GM19351 (cell line): ENCODE measurements at regions not wholly inside any gene's neighbourhood (a gene's known extent, or its start where the extent isn't known, plus 50 kb on each side); places are given as distances from the start of the nearest gene placed in this dataset.
A peak's percentile ranks its signal among the peaks of the same experiment; 100 is the strongest.

Source experiments
- ATAC-seq: cut with Tn5 transposase; IDR thresholded peaks from one replicate; pipeline ENCODE4 v1.9.1; 2021; ENCODE audit warnings: mild to moderate bottlenecking, moderate library complexity; ENCODE audit not compliant: unreplicated experiment

DNA sequence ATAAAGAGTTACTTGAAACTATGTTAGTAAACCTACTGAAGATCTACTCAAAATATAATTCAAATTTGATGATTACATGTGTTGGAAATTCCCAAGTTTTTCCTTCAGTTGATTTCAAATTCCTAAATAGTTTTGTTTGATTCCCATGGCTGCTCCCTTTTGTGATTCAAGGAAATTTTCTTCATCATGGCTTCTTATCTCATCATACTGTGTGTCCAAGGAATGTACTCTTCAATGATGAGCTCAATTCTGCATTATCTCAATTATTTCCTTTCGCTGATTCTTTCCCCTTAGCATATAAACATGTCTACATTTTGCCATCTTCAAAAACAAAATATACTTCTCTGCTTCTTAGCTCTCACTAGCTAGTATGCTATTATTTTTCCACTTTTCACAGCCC lies 460.4 kb upstream of the NAALADL2 start:
- no peak for ATAC-seq

DNA sequence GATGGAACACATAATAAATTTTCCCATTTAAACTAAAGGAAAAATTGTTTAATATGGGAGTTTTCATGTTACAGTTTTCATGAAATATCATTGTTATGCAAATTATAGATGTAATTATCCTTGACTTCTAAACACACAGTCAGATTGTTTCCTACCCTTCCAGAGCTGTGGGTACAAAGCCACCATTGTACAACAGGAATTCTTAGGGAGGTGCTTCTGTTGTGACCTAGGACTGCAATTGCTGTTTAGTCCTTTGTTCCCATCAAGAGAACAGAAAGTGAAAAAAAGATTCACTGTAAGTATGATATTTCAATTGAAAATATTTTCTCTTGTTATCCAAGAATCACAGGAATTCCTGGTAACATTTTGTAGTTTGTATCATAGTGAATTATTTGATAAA lies 455.3 kb upstream of the NAALADL2 start:
- ATAC-seq: no peak

DNA sequence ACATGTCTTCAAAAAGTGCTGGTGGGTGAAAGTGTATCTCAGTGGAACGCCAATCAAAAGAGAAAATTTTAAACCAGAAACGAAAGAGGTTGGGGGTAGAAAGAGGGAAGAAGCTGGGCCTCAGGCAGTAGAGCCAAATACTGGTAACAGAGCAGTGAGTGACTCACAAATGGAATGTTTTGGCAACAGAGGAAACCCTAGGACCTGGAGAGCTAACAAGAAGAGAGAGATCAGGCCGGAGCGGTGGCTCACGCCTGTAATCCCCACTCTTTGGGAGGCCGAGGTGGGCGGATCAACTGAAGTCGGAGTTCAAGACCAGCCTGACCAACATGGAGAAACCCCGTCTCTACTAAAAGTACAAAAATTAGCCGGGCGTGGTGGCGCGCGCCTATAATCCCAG lies 450.8 kb upstream of the NAALADL2 start:
- ATAC-seq: no peak

DNA sequence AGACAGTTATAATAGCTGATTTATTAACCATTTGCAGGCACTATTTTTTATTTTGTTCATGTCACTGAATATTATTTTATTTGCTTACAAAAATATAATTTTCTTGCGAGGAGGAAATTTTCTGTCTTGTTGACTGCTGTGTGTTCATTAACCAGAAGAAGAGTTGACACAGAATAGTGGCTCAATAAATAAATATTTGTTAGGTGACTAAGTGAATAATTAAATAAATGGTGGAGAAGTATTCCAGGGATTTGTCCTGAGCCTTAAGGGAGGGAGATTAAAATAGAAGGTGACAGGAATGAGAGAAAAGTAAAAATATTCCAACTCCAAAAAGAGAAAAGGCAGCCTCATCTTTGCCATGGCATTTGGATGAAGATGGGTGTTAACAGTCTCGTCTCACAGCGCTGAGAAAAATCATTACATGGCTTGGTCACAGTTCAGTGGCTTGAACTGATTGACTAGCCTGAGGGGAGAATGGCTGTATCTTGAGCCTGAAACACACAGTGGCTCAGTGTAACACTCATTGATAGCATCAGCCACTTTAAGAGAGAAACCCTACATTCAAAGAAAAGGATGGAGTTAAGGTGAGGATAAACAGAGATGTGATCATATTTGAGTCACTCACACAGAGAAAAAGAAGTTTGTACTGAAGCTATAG lies 449.9 kb upstream of the NAALADL2 start:
- ATAC-seq: no peak

DNA sequence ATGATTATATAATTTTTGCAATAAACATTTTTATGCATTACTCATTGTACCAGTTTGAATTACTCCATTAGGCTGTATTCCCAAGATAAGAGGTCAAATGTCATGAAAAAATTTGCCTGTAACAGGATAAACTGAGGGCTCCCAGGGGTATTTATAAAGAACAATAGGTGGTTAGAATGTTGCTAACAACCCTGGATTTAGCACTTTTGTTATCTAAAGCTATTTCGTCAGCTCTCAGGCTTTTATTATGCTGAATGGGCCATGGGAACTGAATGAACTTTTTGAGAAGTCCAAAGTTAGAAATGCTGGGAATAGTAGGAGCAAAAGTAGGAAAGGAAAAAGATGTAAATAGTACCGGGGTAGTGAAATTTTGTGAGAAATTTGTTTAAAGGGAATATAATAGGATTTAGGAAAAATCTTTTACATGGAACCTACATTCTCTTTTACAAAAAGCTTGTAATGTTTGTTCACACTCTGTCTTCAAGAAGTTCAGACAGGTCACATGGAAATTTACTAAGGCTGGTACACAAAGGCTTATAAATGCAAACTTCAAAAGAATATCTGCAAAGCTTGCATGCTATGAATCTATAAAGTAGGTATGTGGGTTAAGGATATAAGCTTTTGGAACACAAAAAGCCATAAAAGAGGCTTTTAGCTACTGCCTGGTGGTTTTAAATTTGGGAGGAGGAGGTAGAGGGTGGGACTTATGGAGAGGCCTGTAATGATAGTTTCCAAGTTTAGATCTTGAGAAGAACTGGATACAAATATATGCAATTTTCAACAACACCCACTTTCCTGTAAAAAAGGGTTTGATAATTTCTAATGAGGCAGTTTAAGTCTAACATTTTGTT lies 445.8 kb upstream of the NAALADL2 start:
- no peak for ATAC-seq

DNA sequence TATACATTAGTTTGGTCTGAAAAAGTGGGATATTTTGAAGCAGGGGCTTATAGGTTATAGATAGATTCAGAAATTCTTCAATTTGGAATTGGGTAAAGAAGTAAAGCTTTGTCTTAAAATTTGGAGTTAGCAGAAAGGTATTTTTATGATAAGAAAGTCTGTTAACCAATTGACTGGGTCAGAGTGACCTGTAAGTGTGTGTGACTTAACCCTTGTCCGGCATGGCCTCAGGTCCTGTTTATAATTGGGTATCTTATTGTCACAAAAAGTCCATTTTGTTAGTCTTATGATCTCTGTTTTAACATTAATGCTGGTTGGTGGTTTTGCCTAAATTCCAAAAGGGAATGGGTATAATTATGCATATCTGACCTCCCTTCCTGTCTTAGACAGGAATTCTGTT lies 444.2 kb upstream of the NAALADL2 start:
- no peak for ATAC-seq

DNA sequence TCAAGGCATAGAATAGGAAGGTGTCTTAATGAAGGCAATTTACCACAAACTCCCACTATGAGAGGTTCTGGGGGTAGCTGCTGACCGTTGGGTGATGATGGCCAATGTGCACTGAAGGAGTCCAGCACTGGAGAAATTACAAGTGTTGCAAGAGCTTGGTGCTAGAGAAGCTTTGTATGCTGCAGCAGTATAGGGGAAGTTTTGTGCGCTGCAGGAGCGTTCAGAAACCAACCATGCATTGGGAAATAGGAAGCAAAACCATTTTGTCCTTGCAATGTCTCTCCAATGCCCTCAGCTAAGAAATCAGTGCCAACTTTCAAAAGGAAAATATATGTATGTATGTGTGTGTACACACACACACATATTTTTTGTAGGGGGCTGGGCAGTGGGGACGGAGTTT lies 441.6 kb upstream of the NAALADL2 start:
- ATAC-seq: no peak

DNA sequence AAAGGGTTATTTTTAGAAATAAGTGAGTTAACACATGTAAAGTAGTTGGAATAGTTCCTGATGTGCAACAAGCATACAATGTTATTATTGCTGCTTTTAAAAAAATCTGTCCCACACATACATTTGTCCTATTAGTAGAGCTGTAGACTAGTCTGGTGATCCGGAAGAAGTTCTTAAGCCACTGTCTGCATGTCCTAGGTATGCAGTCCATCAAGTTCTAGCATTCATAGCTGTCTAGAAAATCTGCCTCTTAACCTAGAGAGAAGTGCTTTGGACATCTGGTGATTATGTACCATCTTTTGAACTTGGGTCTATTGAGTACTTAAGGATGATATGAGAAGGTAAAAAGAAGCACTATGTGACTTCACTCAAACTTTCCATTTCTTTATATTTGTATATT lies 439.9 kb upstream of the NAALADL2 start:
- no peak for ATAC-seq

DNA sequence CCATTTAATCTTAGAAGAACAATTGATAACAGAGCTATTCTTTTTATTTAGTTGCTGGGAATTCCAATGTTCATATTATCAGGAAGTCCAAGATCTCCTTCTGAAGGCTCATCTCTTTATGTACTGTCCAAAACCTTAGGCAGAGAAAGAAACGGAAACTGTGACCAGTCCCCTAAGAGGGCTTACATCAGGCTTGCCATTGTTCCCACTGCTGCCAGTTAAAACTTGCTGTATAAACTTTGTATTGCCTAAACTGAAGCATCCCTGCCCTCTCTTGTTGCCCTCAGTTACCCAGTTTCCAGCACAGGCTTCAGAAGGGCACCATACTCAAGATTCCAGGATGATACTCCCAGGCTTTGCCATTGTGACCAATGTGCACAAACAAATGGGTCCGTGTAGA lies 435.2 kb upstream of the NAALADL2 start:
- no peak for ATAC-seq

DNA sequence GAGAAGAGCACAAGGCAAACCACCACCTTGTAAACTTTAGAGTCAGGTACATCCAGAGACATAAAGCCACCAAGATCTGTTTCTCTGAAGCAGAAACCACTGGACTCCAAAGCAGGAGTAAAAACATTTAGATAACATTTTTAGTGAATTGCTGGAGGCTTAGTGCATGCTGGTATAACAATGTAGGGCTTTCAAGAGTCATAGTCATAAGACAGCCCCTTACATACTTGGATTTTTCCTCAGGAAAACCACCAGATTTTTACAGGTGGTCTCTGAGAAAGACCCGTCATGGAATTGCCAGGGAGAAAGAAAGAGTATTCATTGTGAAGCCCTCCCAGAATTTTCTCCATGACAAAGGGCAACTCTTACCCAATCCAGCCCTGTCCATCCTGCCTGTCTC lies 434.5 kb upstream of the NAALADL2 start:
- no peak for ATAC-seq

DNA sequence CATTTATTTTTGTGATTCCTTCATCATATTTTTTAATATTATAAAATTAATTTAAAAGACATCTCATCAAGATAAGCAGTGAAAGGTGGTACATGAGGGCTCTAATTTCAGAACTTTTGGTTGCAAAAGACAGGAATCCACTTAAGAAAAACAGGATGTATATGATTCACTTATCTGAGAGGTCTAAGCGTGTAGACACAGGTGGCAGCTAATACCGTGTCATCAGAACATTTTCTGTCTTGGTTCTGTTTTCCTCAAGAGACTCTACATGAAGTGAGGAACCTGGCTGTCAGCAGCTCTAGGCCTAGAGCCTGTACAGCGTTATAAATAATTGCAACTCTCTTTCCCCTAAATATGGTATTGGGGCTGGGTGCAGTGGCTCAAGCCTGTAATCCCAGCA lies 433.7 kb upstream of the NAALADL2 start:
- ATAC-seq: no peak

DNA sequence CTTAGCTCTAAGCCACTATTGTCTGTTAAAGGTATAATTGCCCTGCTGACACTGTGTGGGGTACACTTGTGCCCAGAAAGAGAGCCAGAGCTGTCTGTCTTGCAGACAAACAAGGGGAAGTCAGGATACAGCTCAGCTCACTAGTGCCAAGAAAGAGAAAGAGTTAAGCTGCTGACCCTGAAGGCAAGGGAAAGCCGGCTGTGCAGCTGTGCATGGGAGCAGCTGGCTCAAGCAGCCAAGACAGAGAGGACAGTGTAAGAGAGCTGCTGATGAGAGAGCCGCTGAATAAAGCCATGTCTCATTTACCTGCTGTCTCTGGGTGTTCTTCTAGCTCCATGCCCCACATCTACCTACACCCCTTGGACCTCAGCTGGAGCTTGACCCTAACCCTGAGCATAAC lies 428.1 kb upstream of the NAALADL2 start:
- no peak for ATAC-seq

DNA sequence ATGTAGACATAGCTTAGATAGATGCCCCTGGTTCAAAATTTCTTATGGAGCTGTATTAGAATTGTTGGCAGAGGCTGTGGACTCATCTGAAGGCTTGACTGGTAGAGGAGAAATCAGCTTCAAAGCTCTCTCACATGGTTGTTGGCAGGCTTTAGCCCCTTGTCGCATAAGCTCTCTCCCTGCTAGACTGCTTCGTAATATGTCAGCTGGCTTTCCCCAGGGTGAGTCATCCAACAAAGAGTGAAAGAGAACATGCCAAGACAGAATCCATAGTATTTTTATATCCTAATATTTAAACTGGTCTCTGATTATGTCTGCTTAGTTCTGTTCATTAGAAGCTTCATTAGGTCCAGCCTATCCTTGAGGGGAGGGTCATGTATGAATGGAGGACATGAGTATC lies 427.4 kb upstream of the NAALADL2 start:
- ATAC-seq: no peak

DNA sequence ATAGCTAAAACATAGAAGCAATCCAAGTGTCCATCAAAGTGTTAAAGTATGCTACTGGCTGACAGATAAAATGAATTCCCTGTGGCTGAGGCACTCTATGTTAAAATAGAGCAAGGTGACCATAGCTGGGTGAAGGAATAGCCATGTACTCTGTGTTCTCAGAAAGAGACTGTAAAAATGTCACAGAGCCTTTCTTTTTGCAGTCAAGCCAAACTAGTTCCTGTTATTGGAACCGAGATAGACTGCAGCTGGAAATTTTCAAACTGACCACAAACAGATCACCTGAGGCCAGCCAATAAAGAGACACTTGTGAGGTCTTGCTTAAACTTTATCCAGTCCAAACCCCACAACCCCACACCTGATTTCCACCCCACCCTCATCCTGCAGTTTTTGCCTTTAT lies 422.8 kb upstream of the NAALADL2 start:
- no peak for ATAC-seq

DNA sequence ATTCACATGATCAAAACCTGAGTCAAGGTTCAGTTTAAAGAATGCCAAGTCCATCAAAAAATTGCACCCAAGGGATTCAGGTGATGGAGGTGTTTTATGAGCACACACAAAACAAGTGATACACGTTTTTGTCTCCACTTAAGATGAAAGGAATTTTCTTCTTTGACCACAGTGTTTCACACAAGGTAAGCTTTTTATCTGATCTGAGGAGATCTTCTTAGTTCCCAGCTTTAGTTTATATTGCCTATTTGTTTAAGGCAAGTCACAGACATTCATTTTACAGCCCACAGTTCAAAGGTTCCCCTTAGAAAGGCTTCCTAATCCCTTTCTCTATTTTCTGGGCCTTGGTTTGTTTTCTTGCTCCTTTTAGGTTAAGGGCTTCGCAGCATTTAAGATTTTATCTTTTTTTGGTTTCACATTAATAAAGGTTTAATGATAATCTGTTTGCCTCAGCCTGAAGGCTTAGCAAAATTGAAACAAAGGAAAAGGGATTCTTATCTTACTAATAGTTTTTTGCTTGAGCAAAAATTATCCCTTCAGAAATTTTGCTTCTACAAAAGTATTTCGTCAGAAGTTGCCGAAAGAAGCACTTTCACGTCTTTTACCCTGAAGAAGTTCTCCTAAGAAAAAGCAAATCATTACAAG lies 420.5 kb upstream of the NAALADL2 start:
- no peak for ATAC-seq

DNA sequence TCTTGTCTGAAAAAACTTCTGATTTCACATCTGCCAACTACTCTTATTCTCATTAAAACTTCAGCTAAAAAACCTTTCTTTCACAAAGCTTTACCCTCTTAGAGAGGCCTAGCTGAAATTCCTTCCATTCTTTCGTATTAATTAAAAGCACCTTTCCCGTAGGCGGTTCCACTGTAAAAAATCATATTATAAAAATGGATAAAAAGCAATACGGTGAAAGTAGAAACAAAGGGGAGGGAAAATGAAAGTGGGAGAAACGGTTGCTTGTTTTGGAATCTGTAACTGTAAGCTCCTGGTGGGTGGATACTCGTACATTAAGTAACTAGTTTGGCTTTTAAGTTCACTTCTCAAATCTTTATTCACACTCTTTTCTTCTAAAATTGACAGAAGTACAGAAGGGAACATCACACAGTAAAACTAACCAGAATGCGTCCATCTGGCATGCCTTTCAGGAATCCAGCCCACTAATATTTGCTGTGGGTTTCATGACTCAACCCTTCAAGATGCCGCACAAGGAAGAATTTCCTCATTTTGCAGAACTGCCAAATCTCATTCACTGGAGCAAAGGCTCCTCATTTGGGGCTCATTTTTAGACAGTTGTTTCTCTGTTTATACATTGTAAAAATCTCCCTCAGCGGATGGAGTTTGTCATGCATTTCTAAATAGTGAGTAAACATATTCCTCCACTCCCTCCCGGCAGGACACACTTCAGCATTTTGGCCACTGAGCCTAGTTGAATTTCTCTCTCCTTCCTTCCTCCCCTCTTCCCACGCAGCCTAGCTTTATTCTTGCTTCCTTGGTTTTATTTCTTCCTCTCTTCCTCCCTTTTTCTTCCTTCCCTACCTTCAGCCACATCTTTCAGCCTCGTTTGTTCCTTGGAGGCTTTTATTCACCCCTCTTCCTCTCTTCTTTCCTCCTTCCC lies 419.5 kb upstream of the NAALADL2 start:
- no peak for ATAC-seq

DNA sequence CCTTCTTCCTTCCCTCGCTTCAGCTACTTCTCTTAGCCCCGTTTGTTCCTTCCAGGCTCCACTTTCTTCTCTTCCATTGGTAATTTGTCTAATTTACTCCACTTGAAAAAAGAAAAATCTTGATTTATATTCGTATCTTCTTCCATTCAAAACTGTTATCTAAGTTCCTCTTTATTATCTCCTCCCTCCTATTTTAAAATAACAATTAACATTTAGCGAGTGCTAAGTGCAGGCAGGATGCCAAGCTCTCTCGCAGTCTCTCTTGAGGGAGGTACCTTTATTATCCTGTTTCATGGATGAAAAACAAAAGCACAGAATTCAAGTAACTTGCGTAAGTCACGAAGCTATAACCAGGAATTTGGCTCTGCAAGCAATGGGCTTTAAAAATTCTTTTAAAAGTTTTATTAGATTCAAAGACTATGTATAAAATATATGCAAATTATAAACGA lies 418.9 kb upstream of the NAALADL2 start:
- no peak for ATAC-seq

DNA sequence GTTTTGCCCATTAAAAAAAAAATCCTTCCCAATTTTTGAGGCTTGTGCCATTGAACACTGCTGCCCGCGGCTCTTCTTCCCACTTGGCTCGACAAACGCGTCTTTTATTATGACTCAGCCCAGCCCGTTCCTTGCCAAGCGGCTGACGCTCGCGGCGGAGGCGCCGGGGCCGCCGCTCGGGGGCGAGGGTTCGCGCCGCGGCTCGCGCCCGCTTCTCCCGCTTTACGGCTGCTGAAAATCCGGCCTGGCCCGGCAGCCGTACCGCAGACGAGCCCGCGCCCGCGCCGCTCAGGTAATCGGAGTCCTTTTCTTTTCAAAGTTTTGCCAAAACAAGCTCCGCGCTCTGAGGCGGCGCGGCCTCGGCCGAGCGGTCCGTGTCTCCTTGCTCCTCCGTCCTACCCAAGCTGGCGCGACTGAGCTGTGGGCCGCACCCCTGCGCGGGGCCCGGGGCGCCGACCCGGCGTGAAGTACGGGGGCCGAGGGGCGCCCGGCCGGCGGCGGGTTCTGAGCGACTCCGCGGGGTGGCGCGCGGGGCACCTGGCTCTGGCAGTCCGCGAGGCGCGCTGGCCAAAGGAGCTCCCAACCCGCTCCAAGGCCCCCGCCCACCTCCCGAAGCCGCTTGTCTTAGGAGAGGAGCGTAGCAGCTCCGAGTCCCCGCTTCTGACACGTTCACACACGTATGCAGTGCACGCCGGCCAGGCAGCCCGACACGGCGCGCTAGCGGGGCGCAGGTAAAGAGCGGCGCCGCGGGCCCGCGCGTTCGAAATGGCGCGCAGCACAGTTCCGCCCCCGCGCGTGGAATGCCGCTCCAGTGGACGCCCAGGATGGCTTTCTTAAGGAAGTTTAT lies 418.2 kb upstream of the NAALADL2 start:
- peak; percentile 68 for ATAC-seq

DNA sequence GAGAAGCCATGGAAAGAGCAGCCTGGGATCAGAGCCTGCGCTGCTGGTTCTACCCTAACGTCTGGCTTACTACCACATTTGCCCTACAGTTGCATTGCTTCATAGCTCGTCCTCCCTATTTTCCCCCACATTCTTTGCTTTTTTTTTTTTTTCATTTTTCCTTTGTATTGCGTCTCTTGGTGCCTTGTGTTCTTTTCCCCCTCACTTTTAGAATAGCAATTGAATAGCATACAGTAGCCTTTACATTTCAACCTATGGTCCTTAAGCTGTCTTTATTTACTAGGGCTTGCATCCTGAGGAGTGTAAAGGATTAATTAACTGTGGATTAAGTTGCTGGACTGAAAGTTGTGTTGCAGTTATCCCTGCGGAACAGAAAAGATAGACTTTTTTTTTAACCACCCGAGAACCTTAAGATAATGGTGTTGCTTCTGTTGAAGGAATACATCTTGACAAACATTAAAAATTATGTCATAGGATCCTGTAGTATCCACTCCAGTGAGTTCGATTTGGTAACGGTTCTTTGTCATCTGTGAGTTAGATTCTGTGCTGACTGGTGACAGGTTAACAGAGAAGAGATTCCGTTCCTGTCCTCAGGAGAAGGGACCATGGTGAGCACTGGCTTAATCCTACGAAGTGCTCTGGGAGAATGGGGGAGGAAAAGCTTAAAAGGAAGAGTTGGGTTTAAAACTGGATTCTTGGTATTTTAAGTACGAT lies 417.4 kb upstream of the NAALADL2 start:
- peak; percentile 18 for ATAC-seq
